Mesendoderm (in vitro differentiated cells): ENCODE measurements at regions not wholly inside any gene's neighbourhood (a gene's known extent, or its start where the extent isn't known, plus 50 kb on each side); places are given as distances from the start of the nearest gene placed in this dataset.
"Not testable (repeated sequence)": the region's sequence is repeated elsewhere in the genome, so short reads cannot be mapped to it uniquely, and the experiment has no call there.

Source experiments
- DNase-seq: peaks from one replicate; pipeline ENCODE4 v3.0.0; 2013
- H2AK5ac ChIP-seq: 2 replicates; pipeline ENCODE4 v1.6.1; 2013; ENCODE audit warnings: low read length, inconsistent platforms
- H2BK120ac ChIP-seq: 2 replicates; pipeline ENCODE4 v1.6.1; 2013; ENCODE audit warnings: low read depth, mild to moderate bottlenecking, low read length, moderate library complexity, mixed read lengths
- H2BK15ac ChIP-seq: replicated peaks from 2 replicates; pipeline ENCODE4 v1.6.1; 2013; ENCODE audit warnings: low read depth, mild to moderate bottlenecking, moderate library complexity
- H2BK5ac ChIP-seq: 2 replicates; pipeline ENCODE4 v1.6.1; 2013; ENCODE audit warnings: low read length, inconsistent platforms
- H3K18ac ChIP-seq: 2 replicates; pipeline ENCODE4 v1.6.1; 2013; ENCODE audit warnings: mild to moderate bottlenecking, low read length, mixed read lengths
- H3K23ac ChIP-seq: one replicate; pipeline ENCODE4 v1.6.1; 2013; ENCODE audit warnings: low read length
- H3K27ac ChIP-seq: 2 replicates; pipeline ENCODE4 v1.5.1; 2013; ENCODE audit warnings: low read depth, mild to moderate bottlenecking, inconsistent platforms, low read length, moderate library complexity
- H3K27me3 ChIP-seq: 2 replicates; pipeline ENCODE4 v1.6.1; 2013; ENCODE audit warnings: low read length, control low read depth, mild to moderate bottlenecking, inconsistent platforms; ENCODE audit not compliant: insufficient read depth, poor library complexity
- H3K36me3 ChIP-seq: 2 replicates; pipeline ENCODE4 v1.6.1; 2013; ENCODE audit warnings: low read length, inconsistent platforms; ENCODE audit not compliant: control insufficient read depth, insufficient read depth
- H3K4ac ChIP-seq: one replicate; pipeline ENCODE4 v1.6.1; 2013; ENCODE audit warnings: low read depth, mild to moderate bottlenecking, low read length, moderate library complexity
- H3K4me1 ChIP-seq: 2 replicates; pipeline ENCODE4 v1.6.1; 2013; ENCODE audit warnings: low read depth, low read length, inconsistent platforms; ENCODE audit not compliant: control insufficient read depth
- H3K4me2 ChIP-seq: 2 replicates; pipeline ENCODE4 v1.6.1; 2013; ENCODE audit warnings: low read length
- H3K4me3 ChIP-seq: 2 replicates; pipeline ENCODE4 v1.5.1; 2013; ENCODE audit warnings: mild to moderate bottlenecking, low read length
- H3K56ac ChIP-seq: one replicate; pipeline ENCODE4 v1.6.1; 2013; ENCODE audit warnings: low read length
- H3K79me1 ChIP-seq: 2 replicates; pipeline ENCODE4 v1.6.1; 2013; ENCODE audit warnings: low read length, inconsistent platforms
- H3K79me2 ChIP-seq: 2 replicates; pipeline ENCODE4 v1.6.1; 2013; ENCODE audit warnings: mild to moderate bottlenecking, low read length; ENCODE audit not compliant: control insufficient read depth, insufficient read depth
- H3K9ac ChIP-seq: 2 replicates; pipeline ENCODE4 v1.6.1; 2013; ENCODE audit warnings: low read length, inconsistent platforms
- H4K5ac ChIP-seq: one replicate; pipeline ENCODE4 v1.6.1; 2013; ENCODE audit warnings: low read length
- H4K8ac ChIP-seq: one replicate; pipeline ENCODE4 v1.6.1; 2013; ENCODE audit warnings: low read depth, mild to moderate bottlenecking, control low read depth, low read length, moderate library complexity
- WGBS: extraction: QIAGEN DNeasy Blood & Tissue Kit; methylation state at CpG from one replicate; pipeline ENCODE4 v1.1.7; 2013; ENCODE audit warnings: low lambda C conversion rate, missing lambda C conversion rate; ENCODE audit not compliant: insufficient coverage; ENCODE audit errors: extremely low coverage; 5-methylcytosine and 5-hydroxymethylcytosine counted together

DNA sequence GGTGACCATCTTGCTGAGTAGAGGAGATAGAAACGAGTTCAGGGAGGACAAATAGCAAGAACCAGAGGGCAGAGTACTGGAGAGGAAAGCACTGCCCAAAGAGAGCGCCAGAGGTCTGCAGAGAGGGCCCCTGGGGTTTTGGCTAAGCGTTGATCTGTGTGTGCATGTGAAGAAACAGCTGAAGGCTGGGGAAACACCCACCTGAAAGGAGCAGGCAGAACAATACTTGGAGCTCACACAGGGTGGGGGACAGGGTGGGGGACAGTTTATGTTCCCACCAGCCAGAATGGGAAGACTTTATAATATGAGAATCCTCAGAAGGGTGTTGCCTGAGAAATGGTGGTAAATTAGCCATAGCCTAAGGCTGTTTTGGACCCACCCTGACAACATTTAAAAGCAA lies 200.4 kb downstream of the NPIPB11 start:
- H3K27ac ChIP-seq, H2BK120ac ChIP-seq, H3K27me3 ChIP-seq, H4K5ac ChIP-seq, H3K4me1 ChIP-seq, H3K79me1 ChIP-seq, H3K23ac ChIP-seq, H2AK5ac ChIP-seq, H4K8ac ChIP-seq, H3K18ac ChIP-seq, H3K79me2 ChIP-seq, H3K56ac ChIP-seq, H3K36me3 ChIP-seq, H2BK5ac ChIP-seq, H2BK15ac ChIP-seq, H3K9ac ChIP-seq, H3K4me2 ChIP-seq, H3K4ac ChIP-seq, DNase-seq, H3K4me3 ChIP-seq: not testable (repeated sequence)
- no CpG with 5 or more reads among the region's 3 CpGs for WGBS

- not testable (repeated sequence) for H3K9ac ChIP-seq, H2BK120ac ChIP-seq, H3K79me2 ChIP-seq, H3K27me3 ChIP-seq, H3K36me3 ChIP-seq, H3K56ac ChIP-seq, H2AK5ac ChIP-seq, H4K8ac ChIP-seq, H3K79me1 ChIP-seq, H3K23ac ChIP-seq, H3K4me3 ChIP-seq, H2BK5ac ChIP-seq, DNase-seq, H3K27ac ChIP-seq, H3K4ac ChIP-seq, H3K4me2 ChIP-seq, H4K5ac ChIP-seq, H3K4me1 ChIP-seq, H3K18ac ChIP-seq, H2BK15ac ChIP-seq
- no CpG with 5 or more reads among the region's 2 CpGs for WGBS
Observed at GRCh38 chr16:29205151-29205550, 201.4 kb downstream of the NPIPB11 start.

DNA sequence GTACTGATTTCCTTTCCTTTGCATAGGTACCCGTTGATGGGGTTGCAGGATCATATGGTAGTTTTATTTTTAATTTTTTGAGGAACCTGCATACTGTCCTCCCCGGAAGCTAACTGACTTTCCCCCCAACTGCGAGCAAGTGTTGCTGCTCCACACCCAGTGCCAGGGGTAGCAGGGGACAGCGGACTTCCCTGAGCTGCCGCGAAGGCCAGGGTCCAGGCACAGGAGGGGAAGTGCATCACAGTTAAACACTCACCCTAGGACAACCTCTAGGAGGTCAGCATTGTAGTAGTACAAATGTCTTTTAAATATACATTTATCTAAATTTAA lies 201.7 kb downstream of the NPIPB11 start:
- Histone ChIP-seq H3K4me3 (no peak overlapping the region), H3K36me3 (no peaks in the 10 kb centered on the region), H3K4me1 (no peaks in the 10 kb centered on the region), H2BK5ac (no peak overlapping the region), H3K18ac (no peak overlapping the region), H3K9ac (no peak overlapping the region), H3K79me1 (no peaks in the 10 kb centered on the region), H3K79me2 (no peaks in the 10 kb centered on the region), H3K23ac (no peak overlapping the region), H4K8ac (no peak overlapping the region), H3K4me2 (no peak overlapping the region), H2AK5ac (no peak overlapping the region), H3K4ac (no peak overlapping the region), H3K56ac (no peak overlapping the region), H4K5ac (no peak overlapping the region), H3K27ac (no peak overlapping the region), H3K27me3 (no peaks in the 10 kb centered on the region), H2BK15ac (no peak overlapping the region), H2BK120ac (no peak overlapping the region)
- no CpG with 5 or more reads among the region's 6 CpGs for WGBS
- DNase-seq, result no peak

- H3K56ac ChIP-seq, H3K79me1 ChIP-seq, H3K4me1 ChIP-seq, DNase-seq, H3K18ac ChIP-seq, H3K27ac ChIP-seq, H2AK5ac ChIP-seq, H4K5ac ChIP-seq, H4K8ac ChIP-seq, H3K4ac ChIP-seq, H2BK15ac ChIP-seq, H3K79me2 ChIP-seq, H3K23ac ChIP-seq, H3K4me2 ChIP-seq, H3K36me3 ChIP-seq, H3K9ac ChIP-seq, H2BK120ac ChIP-seq, H3K4me3 ChIP-seq, H2BK5ac ChIP-seq, H3K27me3 ChIP-seq: not testable (repeated sequence)
- WGBS, result no CpG with 5 or more reads among the region's 19 CpGs
Observed at GRCh38 chr16:29203933-29204805, 202.3 kb downstream of the NPIPB11 start.

GRCh38 chr16:29203046-29203932 lies 203.2 kb downstream of the NPIPB11 start:
- H3K27me3 ChIP-seq, H3K4me1 ChIP-seq, DNase-seq, H4K5ac ChIP-seq, H3K23ac ChIP-seq, H3K4me3 ChIP-seq, H2BK120ac ChIP-seq, H3K36me3 ChIP-seq, H3K18ac ChIP-seq, H3K27ac ChIP-seq, H3K4ac ChIP-seq, H3K79me1 ChIP-seq, H3K4me2 ChIP-seq, H3K56ac ChIP-seq, H4K8ac ChIP-seq, H2AK5ac ChIP-seq, H3K9ac ChIP-seq, H2BK15ac ChIP-seq, H2BK5ac ChIP-seq, H3K79me2 ChIP-seq: not testable (repeated sequence)
- no CpG with 5 or more reads among the region's 30 CpGs for WGBS
